PC-9 (cell line): ENCODE measurements at regions not wholly inside any gene's neighbourhood (a gene's known extent, or its start where the extent isn't known, plus 50 kb on each side); places are given as distances from the start of the nearest gene placed in this dataset.

ENCODE experiments used
- BruUV-seq: library from RNA; stranded (reverse); fragments of 400-500 nt; replicated peaks from 2 replicates; lab custom pipeline; 2021; lab: Mats Ljungman, UMichigan
- CTCF ChIA-PET: fragments of 300-600 bp; sonication (Branson Sonifier 250); formaldehyde crosslinking; loops from one replicate; lab custom pipeline; 2022; ENCODE audit warnings: antibody characterized with exemption; lab: Charles Lee
- POLR2A ChIA-PET: fragments of 300-600 bp; sonication (Branson Sonifier 250); formaldehyde crosslinking; loops from one replicate; lab custom pipeline; 2022; ENCODE audit warnings: antibody characterized with exemption; ENCODE audit not compliant: unreplicated experiment; lab: Charles Lee
- DNase-seq, 2 experiments: peaks; one replicate each; pipeline versions ENCODE4 v3.0.0 to v3.0.0-alpha.2; 2015 to 2022; ENCODE audit warnings: mixed read lengths in 1 of 2
- H2AFZ ChIP-seq: fragments of 200-600 bp; sonication (generic); 2 replicates; pipeline ENCODE4 v1.8.1; 2017; ENCODE audit warnings: antibody characterized with exemption
- H3F3A ChIP-seq: fragments of 200-600 bp; sonication (generic); 2 replicates; pipeline ENCODE4 v1.8.1; 2017; ENCODE audit warnings: antibody characterized with exemption, mild to moderate bottlenecking, low read depth; ENCODE audit not compliant: insufficient read depth
- H3K27ac ChIP-seq: fragments of 200-600 bp; sonication (generic); 2 replicates; pipeline ENCODE4 v1.6.1; 2016; ENCODE audit warnings: mixed run types
- H3K27me3 ChIP-seq: fragments of 200-600 bp; sonication (generic); 2 replicates; pipeline ENCODE4 v1.6.1; 2016; ENCODE audit warnings: low read depth, mixed run types; ENCODE audit not compliant: insufficient read depth
- H3K36me3 ChIP-seq: fragments of 200-600 bp; sonication (generic); 2 replicates; pipeline ENCODE4 v1.6.1; 2016; ENCODE audit warnings: low read depth, mixed run types
- H3K4me1 ChIP-seq: fragments of 200-600 bp; sonication (generic); replicated peaks from 2 replicates; pipeline ENCODE4 v1.6.1; 2016; ENCODE audit warnings: mixed run types; ENCODE audit not compliant: insufficient read depth
- H3K4me2 ChIP-seq: fragments of 200-600 bp; sonication (generic); 2 replicates; pipeline ENCODE4 v1.6.1; 2017; ENCODE audit warnings: mixed run types
- H3K4me3 ChIP-seq: fragments of 200-600 bp; sonication (generic); 2 replicates; pipeline ENCODE4 v1.6.1; 2016; ENCODE audit warnings: mixed run types
- H3K79me2 ChIP-seq: fragments of 200-600 bp; sonication (generic); 2 replicates; pipeline ENCODE4 v1.6.1; 2017; ENCODE audit warnings: low read depth, mixed run types
- H3K9me2 ChIP-seq: fragments of 200-600 bp; sonication (generic); 2 replicates; pipeline ENCODE4 v1.8.1; 2017; ENCODE audit warnings: mild to moderate bottlenecking; ENCODE audit not compliant: insufficient read depth
- H3K9me3 ChIP-seq: fragments of 200-600 bp; sonication (generic); 2 replicates; pipeline ENCODE4 v1.8.1; 2016; ENCODE audit warnings: low read depth; ENCODE audit not compliant: insufficient read depth
- H4K20me1 ChIP-seq: fragments of 200-600 bp; sonication (generic); 2 replicates; pipeline ENCODE4 v1.8.1; 2017; ENCODE audit not compliant: insufficient read depth
- EZH2 ChIP-seq: fragments of 200-600 bp; sonication (generic); IDR thresholded peaks from 2 replicates; pipeline ENCODE4 v1.8.0; 2017; ENCODE audit warnings: antibody characterized with exemption, low read depth
- intact Hi-C: fragments of 100-400 bp; cut with micrococcal nuclease; formaldehyde crosslinking; loops from one replicate; pipeline ENCODE4 v1.10.0; 2022; ENCODE audit not compliant: unreplicated experiment
- TF ChIP-seq, protein P1 (sequence below): fragments of 200-600 bp; sonication (generic); conservative IDR thresholded peaks from 2 replicates; pipeline ENCODE4 v1.6.1; 2017; ENCODE audit warnings: mixed run types, antibody characterized with exemption, mild to moderate bottlenecking, moderate library complexity

DNA sequence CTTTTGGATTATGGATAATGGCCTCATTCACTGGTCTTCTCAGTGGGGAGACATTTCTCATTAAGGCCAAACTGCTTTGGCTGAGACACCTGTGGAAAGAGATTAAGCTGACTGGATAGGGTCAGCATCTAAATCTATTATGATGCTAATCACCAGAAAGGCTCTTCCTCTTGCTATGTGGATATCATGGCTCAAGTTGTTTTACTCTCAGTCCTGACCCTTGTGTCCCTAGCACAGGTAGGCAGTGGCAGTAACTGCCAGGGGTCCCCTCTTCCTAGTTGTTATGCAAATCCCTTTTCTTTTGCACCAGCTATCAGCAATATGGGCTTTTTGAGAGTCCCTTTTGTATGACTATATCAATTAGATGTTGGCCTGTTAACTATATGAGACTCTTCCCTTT, 335.7 kb upstream of the PLET1 start:
- no TSS peak for BruUV-seq
- Histone ChIP-seq H3K9me2 (no peaks in the 10 kb centered on the region), H3K36me3 (no peaks in the 10 kb centered on the region), H3K27me3 (no peaks in the 10 kb centered on the region), H3F3A (no peaks in the 10 kb centered on the region), H3K4me2 (no peak overlapping the region), H4K20me1 (no peaks in the 10 kb centered on the region), H3K4me3 (no peak overlapping the region), H3K79me2 (no peaks in the 10 kb centered on the region), H3K4me1 (no peaks in the 10 kb centered on the region), H3K27ac (no peak overlapping the region), H2AFZ (no peak overlapping the region), H3K9me3 (no peaks in the 10 kb centered on the region)
- no peak for TF ChIP-seq EZH2
- TF ChIP-seq, protein P1, sequence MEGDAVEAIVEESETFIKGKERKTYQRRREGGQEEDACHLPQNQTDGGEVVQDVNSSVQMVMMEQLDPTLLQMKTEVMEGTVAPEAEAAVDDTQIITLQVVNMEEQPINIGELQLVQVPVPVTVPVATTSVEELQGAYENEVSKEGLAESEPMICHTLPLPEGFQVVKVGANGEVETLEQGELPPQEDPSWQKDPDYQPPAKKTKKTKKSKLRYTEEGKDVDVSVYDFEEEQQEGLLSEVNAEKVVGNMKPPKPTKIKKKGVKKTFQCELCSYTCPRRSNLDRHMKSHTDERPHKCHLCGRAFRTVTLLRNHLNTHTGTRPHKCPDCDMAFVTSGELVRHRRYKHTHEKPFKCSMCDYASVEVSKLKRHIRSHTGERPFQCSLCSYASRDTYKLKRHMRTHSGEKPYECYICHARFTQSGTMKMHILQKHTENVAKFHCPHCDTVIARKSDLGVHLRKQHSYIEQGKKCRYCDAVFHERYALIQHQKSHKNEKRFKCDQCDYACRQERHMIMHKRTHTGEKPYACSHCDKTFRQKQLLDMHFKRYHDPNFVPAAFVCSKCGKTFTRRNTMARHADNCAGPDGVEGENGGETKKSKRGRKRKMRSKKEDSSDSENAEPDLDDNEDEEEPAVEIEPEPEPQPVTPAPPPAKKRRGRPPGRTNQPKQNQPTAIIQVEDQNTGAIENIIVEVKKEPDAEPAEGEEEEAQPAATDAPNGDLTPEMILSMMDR: no peak
- CTCF ChIA-PET: no interaction called here
- no peak for DNase-seq
- POLR2A ChIA-PET: interaction anchor here (0.6 kb wide), 1 partner anchor 17 kb away, joined by 4 read pairs; no protein-coding TSS in a partner anchor
- intact Hi-C loops: no loop called here

- H4K20me1 ChIP-seq: no peaks in the 10 kb centered on the region
- no peaks in the 10 kb centered on the region for H3K36me3 ChIP-seq
- intact Hi-C loops: no loop called here
- ChIA-PET POLR2A (no interaction called here), CTCF (no interaction called here)
- no peaks in the 10 kb centered on the region for H3K9me3 ChIP-seq
- no peaks in the 10 kb centered on the region for H3K79me2 ChIP-seq
- H2AFZ ChIP-seq: no peak overlapping the region
- H3K27me3 ChIP-seq: no peaks in the 10 kb centered on the region
- H3K4me1 ChIP-seq: no peaks in the 10 kb centered on the region
- no TSS peak for BruUV-seq
- no peak overlapping the region for H3K4me3 ChIP-seq
- no peaks in the 10 kb centered on the region for H3K9me2 ChIP-seq
- no peak overlapping the region for H3K4me2 ChIP-seq
- H3F3A ChIP-seq: no peaks in the 10 kb centered on the region
- TF ChIP-seq, protein P1: no peak
- TF ChIP-seq EZH2: no peak
- no peak overlapping the region for H3K27ac ChIP-seq
- DNase-seq: no peak
Measured at GRCh38 chr11:112597286-112597790, 336.7 kb upstream of the PLET1 start.

DNA sequence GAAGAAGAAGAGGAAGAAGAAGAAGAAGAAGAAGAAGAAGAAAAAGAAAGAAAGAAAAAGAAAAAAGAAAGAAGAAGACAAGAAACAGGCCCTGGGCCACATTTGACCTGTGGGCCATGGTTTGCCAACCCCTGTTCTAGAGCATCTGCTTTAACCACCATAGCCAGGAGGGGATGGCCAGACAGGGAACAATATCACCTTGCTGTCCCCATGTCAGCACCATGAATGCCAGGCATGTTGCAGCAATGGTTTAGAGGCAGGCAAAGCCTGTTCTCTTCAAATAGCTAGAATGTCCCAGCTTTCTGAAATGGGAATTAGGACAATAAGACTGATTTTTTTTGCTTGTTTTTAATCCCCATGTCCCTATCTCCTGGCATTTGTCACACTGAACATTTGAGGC, 338.6 kb upstream of the PLET1 start:
- BruUV-seq: no TSS peak
- H3K79me2 ChIP-seq: no peaks in the 10 kb centered on the region
- no peak overlapping the region for H3K4me2 ChIP-seq
- no peak overlapping the region for H3K27ac ChIP-seq
- ChIA-PET CTCF (no interaction called here), POLR2A (no interaction called here)
- no peak for DNase-seq
- no peaks in the 10 kb centered on the region for H3K9me3 ChIP-seq
- no peaks in the 10 kb centered on the region for H3F3A ChIP-seq
- H3K27me3 ChIP-seq: no peaks in the 10 kb centered on the region
- intact Hi-C loops: no loop called here
- H3K4me1 ChIP-seq: no peaks in the 10 kb centered on the region
- H3K4me3 ChIP-seq: no peak overlapping the region
- H3K9me2 ChIP-seq: no peaks in the 10 kb centered on the region
- no peaks in the 10 kb centered on the region for H3K36me3 ChIP-seq
- TF ChIP-seq, protein P1: no peak
- no peak for TF ChIP-seq EZH2
- no peak overlapping the region for H2AFZ ChIP-seq
- H4K20me1 ChIP-seq: no peaks in the 10 kb centered on the region
